ENCODE measurements at regions not wholly inside any gene's neighbourhood (a gene's known extent, or its start where the extent isn't known, plus 50 kb on each side); places are given as distances from the start of the nearest gene placed in this dataset.

GRCh38 chr6:168939041-168939440 is 314.6 kb downstream of the THBS2 start:
- Histone ChIP-seq H3K27me3 (ENCODE audit: control insufficient read depth in 1 of 2, insufficient read depth in 2 of 2, low read length in 2 of 2) (peaks cover 5 to 9% of the 10 kb centered on the region in 2 experiments), H3K36me3 (ENCODE audit: insufficient read depth, low read length) (no peaks in the 10 kb centered on the region), H3K9me3 (ENCODE audit: control insufficient read depth in 1 of 2, insufficient read depth in 1 of 2, low read length in 2 of 2) (no peaks in the 10 kb centered on the region), H3K4me3 (ENCODE audit: low read length) (no peak overlapping the region), H3K27ac (ENCODE audit: low read depth in 1 of 2, low read length in 2 of 2) (no peak overlapping the region), H3K4me1 (ENCODE audit: insufficient read depth, low read length) (no peaks in the 10 kb centered on the region)
- H3K9me3 Mint-ChIP-seq: no peaks in the 10 kb centered on the region
- intact Hi-C loops (cut with DNase I, micrococcal nuclease): no loop called here
- TF ChIP-seq CTCF (IDR thresholded peaks at IDR 0.05): no peak
- H3K27ac Mint-ChIP-seq: no peak overlapping the region
- no peak overlapping the region for H3K4me3 Mint-ChIP-seq
- H3K4me1 Mint-ChIP-seq (ENCODE audit: low read depth): no peaks in the 10 kb centered on the region
- no peaks in the 10 kb centered on the region for H3K36me3 Mint-ChIP-seq (ENCODE audit: low read depth)
- ChIA-PET POLR2A (no interaction called here), CTCF (no interaction called here)
- no peak for DNase-seq
- ATAC-seq (ENCODE audit: poor library complexity): no peak
- H3K27me3 Mint-ChIP-seq: peaks cover 50% of the 10 kb centered on the region

- TF ChIP-seq CTCF (IDR thresholded peaks at IDR 0.05): no peak
- no peak overlapping the region for H3K27ac Mint-ChIP-seq
- Histone ChIP-seq H3K36me3 (ENCODE audit: insufficient read depth, low read length) (no peaks in the 10 kb centered on the region), H3K27me3 (ENCODE audit: control insufficient read depth in 1 of 2, insufficient read depth in 2 of 2, low read length in 2 of 2) (peaks cover 5 to 9% of the 10 kb centered on the region in 2 experiments), H3K9me3 (ENCODE audit: control insufficient read depth in 1 of 2, insufficient read depth in 1 of 2, low read length in 2 of 2) (no peaks in the 10 kb centered on the region), H3K4me1 (ENCODE audit: insufficient read depth, low read length) (no peaks in the 10 kb centered on the region), H3K4me3 (ENCODE audit: low read length) (no peak overlapping the region), H3K27ac (ENCODE audit: low read depth in 1 of 2, low read length in 2 of 2) (no peak overlapping the region)
- intact Hi-C loops (cut with DNase I, micrococcal nuclease): no loop called here
- no peak for DNase-seq
- ATAC-seq (ENCODE audit: poor library complexity): no peak
- H3K36me3 Mint-ChIP-seq (ENCODE audit: low read depth): no peaks in the 10 kb centered on the region
- ChIA-PET POLR2A (no interaction called here), CTCF (no interaction called here)
- H3K27me3 Mint-ChIP-seq: peaks cover 50% of the 10 kb centered on the region
- H3K4me3 Mint-ChIP-seq: no peak overlapping the region
- H3K9me3 Mint-ChIP-seq: no peaks in the 10 kb centered on the region
- no peaks in the 10 kb centered on the region for H3K4me1 Mint-ChIP-seq (ENCODE audit: low read depth)
Observed at GRCh38 chr6:168938546-168938945, 315.1 kb downstream of the THBS2 start.

GRCh38 chr6:168937054-168937453 is 316.6 kb downstream of the THBS2 start:
- ChIA-PET POLR2A (no interaction called here), CTCF (no interaction called here)
- Mint-ChIP-seq H3K9me3 (no peaks in the 10 kb centered on the region), H3K27ac (no peak overlapping the region), H3K4me1 (ENCODE audit: low read depth) (no peaks in the 10 kb centered on the region), H3K27me3 (peaks cover 50% of the 10 kb centered on the region), H3K36me3 (ENCODE audit: low read depth) (no peaks in the 10 kb centered on the region), H3K4me3 (no peak overlapping the region)
- no peak overlapping the region for H3K4me3 ChIP-seq (ENCODE audit: low read length)
- no peaks in the 10 kb centered on the region for H3K36me3 ChIP-seq (ENCODE audit: insufficient read depth, low read length)
- no peak for ATAC-seq (ENCODE audit: poor library complexity)
- H3K27ac ChIP-seq (ENCODE audit: low read depth in 1 of 2, low read length in 2 of 2): no peak overlapping the region
- peaks cover 5 to 9% of the 10 kb centered on the region in 2 experiments for H3K27me3 ChIP-seq (ENCODE audit: control insufficient read depth in 1 of 2, insufficient read depth in 2 of 2, low read length in 2 of 2)
- H3K9me3 ChIP-seq (ENCODE audit: control insufficient read depth in 1 of 2, insufficient read depth in 1 of 2, low read length in 2 of 2): peaks cover 0 to 6% of the 10 kb centered on the region in 2 experiments
- H3K4me1 ChIP-seq (ENCODE audit: insufficient read depth, low read length): no peaks in the 10 kb centered on the region
- no peak for TF ChIP-seq CTCF (IDR thresholded peaks at IDR 0.05)
- no peak for DNase-seq
- intact Hi-C loops (cut with DNase I, micrococcal nuclease): no loop called here
